ENCODE measurements at regions not wholly inside any gene's neighbourhood (a gene's known extent, or its start where the extent isn't known, plus 50 kb on each side); places are given as distances from the start of the nearest gene placed in this dataset.
"Not testable (repeated sequence)": the region's sequence is repeated elsewhere in the genome, so short reads cannot be mapped to it uniquely, and the experiment has no call there.

DNA sequence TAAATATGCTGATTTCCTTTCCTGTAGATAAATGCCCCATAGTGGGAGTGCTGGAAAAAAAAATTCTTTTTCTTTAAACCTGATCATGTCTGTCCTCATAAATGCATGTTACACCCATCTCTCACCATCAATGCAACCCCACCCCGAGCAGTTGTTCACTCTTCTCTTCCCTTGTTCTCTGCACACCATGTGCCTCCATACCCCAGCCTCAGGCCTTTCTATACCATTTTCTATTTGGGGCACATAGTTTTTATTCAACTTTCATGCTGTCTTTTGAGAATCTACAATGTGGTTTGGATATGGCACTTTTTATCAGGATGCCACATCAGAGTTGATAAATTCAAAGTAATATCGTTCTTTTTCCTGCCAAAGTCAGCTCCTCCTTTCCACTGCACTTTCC, 202.6 kb downstream of the POTED start:
- not testable (repeated sequence) for DNase-seq (ENCODE audit: low spot score)

DNA sequence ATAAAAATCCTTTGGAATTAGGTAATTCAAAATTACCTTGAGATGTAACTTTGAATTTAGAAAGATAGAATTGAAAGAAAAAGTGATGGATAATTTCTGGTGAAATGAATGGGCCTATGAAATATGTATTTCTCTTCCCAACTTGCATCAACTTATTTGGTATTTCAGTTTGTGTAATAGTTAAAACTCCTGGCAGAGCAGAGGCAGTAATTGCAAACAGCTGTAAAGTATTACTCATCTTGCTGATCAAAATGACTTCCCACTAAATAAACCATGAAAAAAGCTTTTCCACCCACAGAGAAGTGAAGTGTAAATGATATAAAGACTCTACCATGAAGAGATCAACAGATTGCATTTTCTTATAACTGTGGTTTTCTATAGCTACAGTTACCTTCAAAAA, 201.0 kb downstream of the POTED start:
- not testable (repeated sequence) for DNase-seq (ENCODE audit: low spot score)

DNA sequence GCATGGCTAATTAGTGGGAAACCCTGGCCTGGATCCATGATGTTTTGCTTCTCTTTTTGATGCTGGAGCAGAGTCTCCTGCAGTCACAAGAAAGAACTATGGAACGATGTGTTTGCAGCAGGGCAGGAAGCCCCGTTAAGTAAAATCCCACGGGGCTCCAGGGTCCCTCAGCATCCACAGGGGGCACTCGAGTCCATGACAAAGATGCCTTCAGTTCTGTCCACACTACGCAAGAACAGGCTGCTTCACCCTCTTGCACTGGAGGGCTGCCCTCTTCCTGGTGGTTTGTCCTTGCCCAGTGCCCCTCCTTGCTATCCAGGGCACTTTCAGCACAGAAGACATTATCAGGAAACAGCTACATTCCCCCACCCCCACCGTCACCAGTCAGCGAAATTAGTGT, 196.9 kb downstream of the POTED start:
- DNase-seq (ENCODE audit: low spot score) = not testable (repeated sequence)

DNA sequence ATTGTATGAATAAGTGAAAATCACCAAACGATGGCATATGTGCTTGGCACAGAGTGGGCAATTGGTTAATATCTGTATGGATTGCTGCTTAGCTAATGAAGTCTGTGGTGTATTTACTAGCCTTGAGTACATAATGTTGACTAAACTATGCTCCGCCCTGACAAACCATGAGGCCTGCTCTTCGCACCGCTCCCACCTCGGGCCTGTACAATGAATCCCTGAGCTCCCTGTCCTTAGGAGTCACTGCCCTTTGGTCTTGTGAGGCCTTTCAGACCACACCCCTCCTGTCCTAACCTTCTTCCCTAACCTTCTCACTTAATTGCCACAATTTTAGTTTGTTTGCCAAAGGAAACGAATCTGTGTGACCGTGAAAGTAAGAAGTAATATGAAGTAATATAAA, 193.2 kb downstream of the POTED start:
- DNase-seq (ENCODE audit: low spot score) = not testable (repeated sequence)
